Activated gamma-delta T cell (primary cell): ENCODE measurements at regions not wholly inside any gene's neighbourhood (a gene's known extent, or its start where the extent isn't known, plus 50 kb on each side); places are given as distances from the start of the nearest gene placed in this dataset.

Source experiments
- DNase-seq: peaks from one replicate; lab custom pipeline; 2025; lab: John Stamatoyannopoulos, UW

- no peak for DNase-seq
These were observed 98.1 kb upstream of the YPEL5 start for GRCh38 chr2:30048636-30049175.

DNA sequence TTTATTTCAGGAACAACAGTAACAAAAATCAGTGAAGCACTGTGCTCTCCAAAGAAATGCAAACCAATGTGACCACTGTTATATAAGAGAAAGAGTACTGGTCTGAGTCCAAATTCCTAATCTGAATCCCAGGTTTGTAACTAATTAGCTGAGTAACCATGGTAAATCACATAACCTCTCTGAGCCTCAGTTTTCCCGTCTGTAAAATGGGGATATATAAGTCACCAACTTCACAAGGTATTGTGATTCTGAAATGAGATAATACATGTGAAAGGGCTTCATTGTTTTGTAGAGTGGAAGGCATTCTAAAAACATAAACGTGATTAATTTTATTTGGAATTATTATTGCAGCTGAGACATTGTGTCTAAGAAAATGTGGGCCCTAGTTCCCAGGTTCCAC is 91.3 kb upstream of the YPEL5 start:
- no peak for DNase-seq

GRCh38 chr2:30060562-30060961 is 86.2 kb upstream of the YPEL5 start:
- no peak for DNase-seq

DNA sequence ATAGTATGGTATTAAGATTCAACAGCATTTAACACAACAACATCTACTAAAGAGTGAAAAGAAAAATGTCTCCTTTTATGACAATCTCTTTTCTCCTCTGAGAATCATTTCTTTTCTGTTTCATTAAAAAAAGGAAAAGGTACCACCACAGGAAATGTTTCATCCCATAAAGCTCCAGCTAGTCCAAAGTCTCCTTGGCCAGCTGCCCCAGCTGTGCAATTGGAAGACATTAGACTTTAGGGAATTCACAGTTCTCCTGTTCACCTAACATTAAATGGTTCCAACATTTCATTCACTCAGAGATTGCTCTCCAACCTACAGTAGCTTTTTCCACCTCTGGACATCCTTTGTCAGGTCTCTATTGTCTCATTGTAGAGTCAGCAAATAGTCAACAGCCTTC is 78.7 kb upstream of the YPEL5 start:
- DNase-seq, result no peak

DNA sequence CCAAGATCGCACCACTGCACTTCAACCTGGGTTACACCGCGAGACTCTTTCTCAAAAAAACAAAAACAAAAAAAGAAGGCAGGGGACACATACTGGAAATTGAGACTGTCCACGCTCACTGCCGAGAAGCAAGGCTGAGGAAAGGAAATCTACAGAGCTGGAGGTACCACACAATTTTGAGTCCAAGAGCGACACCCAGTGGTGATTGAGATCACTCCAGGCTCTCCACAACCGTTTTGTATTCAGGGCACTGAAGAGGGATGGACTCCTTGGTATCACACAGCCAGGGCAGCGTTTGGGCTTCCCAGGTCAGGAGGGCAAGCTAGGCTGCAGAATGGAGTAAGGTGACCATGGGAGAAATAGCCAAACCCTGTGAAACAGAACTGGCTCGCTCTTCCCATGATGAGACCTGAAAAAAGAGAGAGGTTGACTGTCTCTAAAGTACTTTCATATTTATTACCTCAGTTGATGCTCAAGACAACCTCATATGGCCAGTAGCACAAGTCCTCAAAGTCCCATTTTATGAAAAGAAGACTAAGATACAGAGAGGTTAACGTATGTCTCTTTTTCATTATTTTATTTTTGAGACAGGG is 74.5 kb upstream of the YPEL5 start:
- no peak for DNase-seq

GRCh38 chr2:30073523-30073922 is 73.3 kb upstream of the YPEL5 start:
- DNase-seq, result no peak

GRCh38 chr2:30074023-30074422 is 72.8 kb upstream of the YPEL5 start:
- DNase-seq, result no peak

- DNase-seq, result no peak
These were observed 68.3 kb upstream of the YPEL5 start for GRCh38 chr2:30078521-30078920.

GRCh38 chr2:30084915-30085314 is 61.9 kb upstream of the YPEL5 start:
- DNase-seq, result no peak

GRCh38 chr2:30089171-30089570 is 57.6 kb upstream of the YPEL5 start:
- DNase-seq, result no peak

DNA sequence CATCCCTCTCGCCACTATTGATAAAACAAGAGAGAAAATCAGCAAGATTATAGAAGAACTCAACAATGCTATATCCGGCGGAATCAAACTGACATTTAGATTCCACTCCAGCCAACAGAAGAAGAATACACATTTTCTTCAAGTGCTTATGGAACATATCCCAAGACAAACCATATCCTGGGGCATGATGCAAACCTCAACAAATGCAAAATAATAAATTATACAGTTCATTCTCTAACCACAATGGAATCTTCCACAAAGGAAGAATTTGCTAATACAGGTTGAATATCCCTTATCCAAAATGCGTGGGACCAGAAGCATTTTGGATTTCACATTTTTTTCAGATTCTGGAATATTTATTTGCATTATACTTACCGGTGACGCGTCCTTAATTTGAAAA is 51.4 kb upstream of the YPEL5 start:
- no peak for DNase-seq

DNA sequence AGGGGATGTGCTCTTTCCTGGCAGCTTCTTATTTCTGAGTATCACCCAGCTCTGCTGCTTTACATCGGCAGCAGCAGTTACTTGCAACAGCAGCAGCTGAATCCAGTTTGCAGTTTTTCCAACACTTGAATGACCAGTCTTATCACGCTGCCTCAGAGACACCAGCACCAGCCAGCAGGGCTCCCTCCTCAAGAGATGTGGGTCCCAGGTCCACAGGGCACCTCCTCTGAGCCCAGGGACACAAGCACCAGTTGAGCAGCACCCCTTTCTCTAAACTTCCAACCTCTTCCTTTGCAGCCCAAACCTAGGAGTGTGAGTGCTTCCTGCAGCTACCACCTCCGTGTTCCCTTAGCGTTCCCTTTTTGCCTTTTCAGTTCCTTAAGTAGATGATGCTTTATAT is 50.4 kb upstream of the YPEL5 start:
- no peak for DNase-seq
